ENCODE measurements at regions not wholly inside any gene's neighbourhood (a gene's known extent, or its start where the extent isn't known, plus 50 kb on each side); places are given as distances from the start of the nearest gene placed in this dataset.

DNA sequence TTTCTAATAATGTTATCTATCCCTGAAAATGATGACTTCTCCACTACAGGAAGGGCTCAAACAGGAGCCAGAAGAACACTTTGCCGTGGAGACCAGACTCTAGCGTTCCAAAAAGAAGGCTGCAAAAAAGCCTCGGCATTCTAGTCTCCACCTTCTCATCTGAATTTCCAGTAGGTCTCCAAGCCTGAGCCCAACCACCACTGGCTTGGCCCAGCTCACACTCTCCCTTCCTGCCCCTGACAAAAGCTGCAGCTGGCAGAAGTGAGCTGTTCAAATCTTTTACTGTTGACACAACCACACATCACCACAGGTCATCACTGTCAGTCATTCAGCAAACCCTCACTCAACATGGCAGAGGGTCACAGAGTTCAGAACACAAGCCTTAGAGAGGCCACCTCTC, 69.3 kb downstream of the CAMK2N1 start:
- peaks cover 77% of the 10 kb centered on the region for H3K27me3 Mint-ChIP-seq (ENCODE audit: low read depth)

More for the DNA sequence above, 69.3 kb downstream of the CAMK2N1 start:
- Histone ChIP-seq H2BK15ac (ENCODE audit: low read depth, low read length) (no peak overlapping the region), H2BK120ac (ENCODE audit: low read depth, low read length, poor library complexity, severe bottlenecking) (no peak overlapping the region), H3K18ac (ENCODE audit: insufficient read length, low read depth, low read length) (no peak overlapping the region), H4K91ac (ENCODE audit: insufficient read length, low read depth, low read length) (no peak overlapping the region), H4K8ac (replicated peaks; ENCODE audit: insufficient read length, low read depth, low read length) (no peak overlapping the region), H3K4ac (ENCODE audit: low read depth, low read length) (no peak overlapping the region), H3K27ac (ENCODE audit: insufficient read length, low read depth, low read length) (no peak overlapping the region), H3K79me1 (ENCODE audit: insufficient read depth, low read depth, low read length, poor library complexity, severe bottlenecking) (no peaks in the 10 kb centered on the region), H3K79me2 (ENCODE audit: insufficient read depth, low read length) (no peaks in the 10 kb centered on the region), H3K9ac (ENCODE audit: extremely low read depth, insufficient read length, low read length) (no peak overlapping the region), H3K23ac (ENCODE audit: insufficient read length, low read depth, low read length) (no peak overlapping the region), H2BK20ac (ENCODE audit: low read depth, low read length, poor library complexity, severe bottlenecking) (no peak overlapping the region), H3K27me3 (ENCODE audit: insufficient read depth, low read length) (peaks cover 2% of the 10 kb centered on the region; the same call in 1 of the 2 replicates), H2BK12ac (ENCODE audit: insufficient read length, low read depth, low read length) (no peak overlapping the region), H3K56ac (ENCODE audit: insufficient read length, low read depth, low read length) (no peak overlapping the region), H3T11ph (ENCODE audit: low read length) (no peak overlapping the region), H4K5ac (ENCODE audit: insufficient read length, low read depth, low read length) (no peak overlapping the region), H3K23me2 (ENCODE audit: insufficient read length, low read depth, low read length, poor library complexity, severe bottlenecking) (no peaks in the 10 kb centered on the region), H3K9me3 (ENCODE audit: control insufficient read depth, low read depth, low read length) (no peaks in the 10 kb centered on the region), H2BK5ac (ENCODE audit: insufficient read length, low read length) (no peak overlapping the region), H2AK5ac (ENCODE audit: insufficient read length, low read length) (no peak overlapping the region), H3K4me2 (ENCODE audit: insufficient read depth, insufficient read length, low read length) (no peak overlapping the region), H3K4me1 (ENCODE audit: insufficient read depth, low read length) (no peaks in the 10 kb centered on the region), H3K14ac (ENCODE audit: insufficient read depth, low read length) (no peak overlapping the region), H4K20me1 (ENCODE audit: control insufficient read depth, insufficient read depth, insufficient read length) (no peaks in the 10 kb centered on the region), H2AFZ (ENCODE audit: low read length) (no peak overlapping the region)
- Mint-ChIP-seq H3K27ac (no peak overlapping the region; a peak in 1 of 7 replicates), H3K4me1 (peaks cover 0 to 2% of the 10 kb centered on the region in 2 experiments; a peak in 1 of 4 replicates), H3K36me3 (ENCODE audit: insufficient read depth in 1 of 3, low read depth in 3 of 3) (no peaks in the 10 kb centered on the region), H3K9me3 (0 out of 5 replicates have a peak, but pooled peaks cover 0 to 2% of the 10 kb centered on the region in 2 experiments), H3K4me3 (no peak overlapping the region)
- DNase-seq: no peak
- no CpG with 5 or more reads among the region's 3 CpGs for WGBS (ENCODE audit: extremely low coverage, insufficient read length, low lambda C conversion rate)
- TF ChIP-seq, protein P1, sequence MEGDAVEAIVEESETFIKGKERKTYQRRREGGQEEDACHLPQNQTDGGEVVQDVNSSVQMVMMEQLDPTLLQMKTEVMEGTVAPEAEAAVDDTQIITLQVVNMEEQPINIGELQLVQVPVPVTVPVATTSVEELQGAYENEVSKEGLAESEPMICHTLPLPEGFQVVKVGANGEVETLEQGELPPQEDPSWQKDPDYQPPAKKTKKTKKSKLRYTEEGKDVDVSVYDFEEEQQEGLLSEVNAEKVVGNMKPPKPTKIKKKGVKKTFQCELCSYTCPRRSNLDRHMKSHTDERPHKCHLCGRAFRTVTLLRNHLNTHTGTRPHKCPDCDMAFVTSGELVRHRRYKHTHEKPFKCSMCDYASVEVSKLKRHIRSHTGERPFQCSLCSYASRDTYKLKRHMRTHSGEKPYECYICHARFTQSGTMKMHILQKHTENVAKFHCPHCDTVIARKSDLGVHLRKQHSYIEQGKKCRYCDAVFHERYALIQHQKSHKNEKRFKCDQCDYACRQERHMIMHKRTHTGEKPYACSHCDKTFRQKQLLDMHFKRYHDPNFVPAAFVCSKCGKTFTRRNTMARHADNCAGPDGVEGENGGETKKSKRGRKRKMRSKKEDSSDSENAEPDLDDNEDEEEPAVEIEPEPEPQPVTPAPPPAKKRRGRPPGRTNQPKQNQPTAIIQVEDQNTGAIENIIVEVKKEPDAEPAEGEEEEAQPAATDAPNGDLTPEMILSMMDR (conservative IDR thresholded peaks at IDR 0.05): no peak

All from H9 (cell line).